Ovary (tissue), 7 donors: ENCODE measurements at regions not wholly inside any gene's neighbourhood (a gene's known extent, or its start where the extent isn't known, plus 50 kb on each side); places are given as distances from the start of the nearest gene placed in this dataset.

Source experiments
- DNase-seq, 5 donors: peaks; one replicate each; pipeline ENCODE4 v3.0.0-alpha.2; 2019 to 2020
- H3K27ac ChIP-seq, 2 donors: fragments of 200-600 bp; one replicate each; pipeline versions ENCODE4 v1.5.1 to v1.8.0; 2019 to 2022
- H3K27me3 ChIP-seq: fragments of 200-600 bp; one replicate; pipeline ENCODE4 v1.8.0; 2022
- H3K36me3 ChIP-seq: fragments of 200-600 bp; sonication (generic); one replicate; pipeline ENCODE4 v1.5.1; 2019
- H3K4me1 ChIP-seq: one replicate; pipeline ENCODE4 v1.8.1; 2013; ENCODE audit warnings: mild to moderate bottlenecking, moderate library complexity; ENCODE audit not compliant: insufficient read depth
- H3K4me3 ChIP-seq: fragments of 200-600 bp; sonication (generic); one replicate; pipeline ENCODE4 v1.5.1; 2017
- H3K9me3 ChIP-seq, 2 donors: fragments of 200-600 bp in 1 of 2; sonication (generic) in 1 of 2; one replicate each; pipeline versions ENCODE4 v1.5.1 to v1.8.1; 2013 to 2019; ENCODE audit warnings: mild to moderate bottlenecking in 1 of 2, moderate library complexity in 1 of 2
- EP300 ChIP-seq: sonication (generic); formaldehyde crosslinking; IDR thresholded peaks from one replicate; pipeline ENCODE4 v1.6.1; 2017; ENCODE audit warnings: antibody characterized with exemption
- POLR2A ChIP-seq: fragments of 450-650 bp; IDR thresholded peaks from one replicate; pipeline ENCODE4 v1.6.1; 2017; ENCODE audit warnings: antibody characterized with exemption, mild to moderate bottlenecking, moderate library complexity
- WGBS, 3 donors: extraction: QIAGEN DNeasy Blood & Tissue Kit in 1 of 3; methylation state at CpG; one replicate each; pipeline versions ENCODE4 v1.1.5 to v1.1.7; 2013 to 2017; 5-methylcytosine and 5-hydroxymethylcytosine counted together
- intact Hi-C, 4 donors: fragments of 100-400 bp; cut with DNase I; formaldehyde crosslinking; loops; one replicate each; pipeline versions ENCODE4 v1.11.0 to v1.15.1; 2022 to 2023
- TF ChIP-seq, protein P1 (sequence below), 3 donors: fragments of 450-650 bp in 2 of 3; fragments of 200-600 bp in 1 of 3; IDR thresholded peaks; one replicate each; pipeline versions ENCODE4 v1.5.1 to v1.8.0; 2016 to 2022; ENCODE audit warnings: antibody characterized with exemption in 3 of 3, mild to moderate bottlenecking in 1 of 3
- donor health status: DM: no; HTN: no; CAD: no; lungs with moderate emphysema.
- donor health status: DM: no; HTN: no; CAD: no.
- donor health status: Bipolar disorder and iron deficiency.
- donor health status: DM: no; HTN: no; CAD: no.
- donor health status: DM: yes; HTN: yes; CAD: no.

DNA sequence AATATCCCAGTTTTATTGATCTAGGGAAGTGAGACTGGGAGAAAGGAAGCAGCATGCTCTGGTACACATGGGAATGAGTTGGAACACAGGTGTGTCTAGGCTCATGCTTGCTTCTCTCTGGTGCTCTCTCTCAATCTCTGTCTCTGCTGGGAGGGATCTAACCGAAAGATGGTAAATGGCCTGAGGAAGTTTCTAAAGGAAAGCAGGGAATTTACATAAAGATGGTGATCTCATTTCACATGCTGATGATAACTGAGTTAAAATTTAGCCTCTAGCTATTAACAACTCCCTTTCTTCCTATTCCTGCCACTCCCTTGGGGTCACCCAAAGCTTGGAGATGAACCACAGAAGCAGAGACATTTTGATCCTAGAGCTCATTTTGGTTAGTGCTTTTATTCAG, 436.2 kb downstream of the SH3GL2 start:
- Histone ChIP-seq H3K27ac (no peak overlapping the region), H3K4me3 (no peak overlapping the region), H3K9me3 (no peaks in the 10 kb centered on the region), H3K36me3 (no peaks in the 10 kb centered on the region), H3K4me1 (no peaks in the 10 kb centered on the region), H3K27me3 (no peaks in the 10 kb centered on the region)
- intact Hi-C loops = no loop called here
- no peak for DNase-seq
- 86 to 97% (median 95%) methylated on average over 1 of the region's 1 CpG for WGBS, 3 donors
- TF ChIP-seq, protein P1, sequence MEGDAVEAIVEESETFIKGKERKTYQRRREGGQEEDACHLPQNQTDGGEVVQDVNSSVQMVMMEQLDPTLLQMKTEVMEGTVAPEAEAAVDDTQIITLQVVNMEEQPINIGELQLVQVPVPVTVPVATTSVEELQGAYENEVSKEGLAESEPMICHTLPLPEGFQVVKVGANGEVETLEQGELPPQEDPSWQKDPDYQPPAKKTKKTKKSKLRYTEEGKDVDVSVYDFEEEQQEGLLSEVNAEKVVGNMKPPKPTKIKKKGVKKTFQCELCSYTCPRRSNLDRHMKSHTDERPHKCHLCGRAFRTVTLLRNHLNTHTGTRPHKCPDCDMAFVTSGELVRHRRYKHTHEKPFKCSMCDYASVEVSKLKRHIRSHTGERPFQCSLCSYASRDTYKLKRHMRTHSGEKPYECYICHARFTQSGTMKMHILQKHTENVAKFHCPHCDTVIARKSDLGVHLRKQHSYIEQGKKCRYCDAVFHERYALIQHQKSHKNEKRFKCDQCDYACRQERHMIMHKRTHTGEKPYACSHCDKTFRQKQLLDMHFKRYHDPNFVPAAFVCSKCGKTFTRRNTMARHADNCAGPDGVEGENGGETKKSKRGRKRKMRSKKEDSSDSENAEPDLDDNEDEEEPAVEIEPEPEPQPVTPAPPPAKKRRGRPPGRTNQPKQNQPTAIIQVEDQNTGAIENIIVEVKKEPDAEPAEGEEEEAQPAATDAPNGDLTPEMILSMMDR (IDR thresholded peaks at IDR 0.05) = no peak
- TF ChIP-seq POLR2A (no peak), EP300 (no peak)

DNA sequence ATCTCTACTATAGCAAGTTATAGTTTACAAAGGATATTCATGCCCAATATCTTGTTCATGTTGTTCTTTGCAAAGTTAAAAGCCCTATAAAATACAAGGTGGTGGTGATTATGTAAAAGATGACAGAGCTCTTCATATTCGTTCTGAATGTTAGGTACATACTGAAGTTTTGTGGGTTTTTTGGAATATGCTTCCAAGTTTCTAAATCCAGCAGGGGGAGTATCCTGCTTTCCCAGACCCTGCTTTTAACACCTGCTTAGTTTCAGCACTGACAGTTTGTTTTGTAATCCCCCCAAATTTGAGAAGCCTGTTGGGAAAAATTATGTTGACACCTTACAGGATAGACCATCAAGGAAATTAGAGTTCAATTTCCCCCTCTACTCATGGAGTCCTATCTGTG, 438.3 kb downstream of the SH3GL2 start:
- H3K27me3 ChIP-seq = no peaks in the 10 kb centered on the region
- no peak overlapping the region for H3K27ac ChIP-seq
- intact Hi-C loops = no loop called here
- no peak for DNase-seq
- no peaks in the 10 kb centered on the region for H3K4me1 ChIP-seq
- H3K4me3 ChIP-seq = no peak overlapping the region
- no peak for TF ChIP-seq POLR2A
- no peak for TF ChIP-seq EP300
- TF ChIP-seq, protein P1 (IDR thresholded peaks at IDR 0.05) = no peak
- WGBS, 3 donors = 18 to 26% (median 24%) methylated on average over 1 of the region's 1 CpG
- H3K9me3 ChIP-seq = no peaks in the 10 kb centered on the region
- no peaks in the 10 kb centered on the region for H3K36me3 ChIP-seq

DNA sequence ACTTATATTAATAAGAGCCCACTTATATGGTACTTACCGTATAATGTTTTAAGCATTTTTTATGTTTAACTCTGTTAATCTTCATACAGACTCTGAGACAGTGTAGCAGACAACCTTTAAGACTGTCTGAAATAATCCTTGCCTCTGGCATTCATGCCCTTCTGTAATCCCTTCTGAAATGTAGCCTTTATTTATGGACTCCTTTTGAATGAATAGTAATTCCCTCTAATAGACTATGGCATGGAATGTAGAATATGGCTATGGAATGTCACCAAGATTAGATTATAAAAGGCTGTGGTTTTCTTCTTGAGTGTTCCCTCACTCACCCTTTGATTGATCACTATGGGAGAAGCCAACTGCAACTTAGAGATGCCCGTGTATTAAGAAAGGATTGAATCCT, 439.4 kb downstream of the SH3GL2 start:
- Histone ChIP-seq H3K27ac (no peak overlapping the region), H3K9me3 (no peaks in the 10 kb centered on the region), H3K4me3 (no peak overlapping the region), H3K36me3 (no peaks in the 10 kb centered on the region), H3K27me3 (no peaks in the 10 kb centered on the region), H3K4me1 (no peaks in the 10 kb centered on the region)
- 81 to 94% (median 84%) methylated on average over 2 of the region's 2 CpGs for WGBS, 3 donors
- TF ChIP-seq POLR2A (no peak), EP300 (no peak)
- TF ChIP-seq, protein P1 (IDR thresholded peaks at IDR 0.05) = no peak
- no peak for DNase-seq
- intact Hi-C loops = no loop called here

DNA sequence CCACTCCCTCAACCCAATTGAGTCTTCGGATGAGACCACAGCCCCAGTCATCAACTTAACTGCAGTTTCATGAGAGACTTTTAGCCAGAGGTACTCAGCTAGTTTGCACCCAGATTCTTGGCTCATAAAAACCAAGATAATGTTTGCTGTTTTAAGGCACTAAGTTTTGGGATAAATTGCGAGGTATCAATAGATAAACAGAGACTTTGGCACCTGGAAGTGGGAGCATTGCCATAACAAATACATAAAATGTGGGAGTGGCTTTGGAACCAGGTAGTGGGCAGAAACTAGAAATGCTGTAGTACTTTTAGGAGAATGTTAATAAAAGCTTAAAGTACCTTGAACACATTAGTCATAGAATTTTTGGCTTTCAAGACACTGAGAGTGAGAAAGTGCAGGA, 439.8 kb downstream of the SH3GL2 start:
- Histone ChIP-seq H3K27me3 (no peaks in the 10 kb centered on the region), H3K4me1 (no peaks in the 10 kb centered on the region), H3K27ac (no peak overlapping the region), H3K36me3 (no peaks in the 10 kb centered on the region), H3K4me3 (no peak overlapping the region), H3K9me3 (no peaks in the 10 kb centered on the region)
- WGBS, 3 donors = 80 to 83% (median 82%) methylated on average over 2 of the region's 2 CpGs
- intact Hi-C loops = no loop called here
- TF ChIP-seq, protein P1 (IDR thresholded peaks at IDR 0.05) = no peak
- TF ChIP-seq EP300 = no peak
- no peak for TF ChIP-seq POLR2A
- no peak for DNase-seq
